NB4 (cell line): ENCODE measurements at regions not wholly inside any gene's neighbourhood (a gene's known extent, or its start where the extent isn't known, plus 50 kb on each side); places are given as distances from the start of the nearest gene placed in this dataset.

Experiments used
- CTCF ChIP-seq: IDR thresholded peaks from one replicate; pipeline ENCODE4 v1.5.1; 2012; ENCODE audit warnings: low read depth, low read length
- POLR2A ChIP-seq: IDR thresholded peaks from 2 replicates; pipeline ENCODE4 v1.6.1; 2011; ENCODE audit warnings: mild to moderate bottlenecking; ENCODE audit not compliant: insufficient read length; ENCODE audit errors: extremely low read depth

GRCh38 chr4:137692205-137692604, 159.9 kb upstream of the PCDH18 start:
- TF ChIP-seq POLR2A (no peak), CTCF (no peak)
